ENCODE measurements at regions not wholly inside any gene's neighbourhood (a gene's known extent, or its start where the extent isn't known, plus 50 kb on each side); places are given as distances from the start of the nearest gene placed in this dataset.

DNA sequence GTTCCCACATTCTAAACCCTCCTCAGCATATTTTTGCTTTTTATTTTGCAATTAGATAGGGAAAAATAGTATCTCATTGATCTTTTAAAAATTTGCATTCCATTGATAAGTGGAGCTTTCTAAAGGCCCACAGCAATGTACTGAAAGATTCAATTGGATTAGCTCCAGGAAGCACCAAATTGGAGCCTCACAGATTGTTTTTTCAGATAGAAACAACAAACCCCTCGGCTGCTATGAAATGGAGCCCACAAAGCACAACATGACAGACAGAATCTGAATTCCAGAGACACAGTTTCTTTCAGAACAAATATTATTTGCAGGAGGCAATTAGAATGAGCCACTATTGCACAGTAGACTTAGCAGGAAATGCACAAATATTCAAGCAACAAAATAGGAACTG is 58.9 kb upstream of the KIF26B start:
- no peak for TF ChIP-seq EZH2phosphoT487 (IDR thresholded peaks at IDR 0.05; ENCODE audit: borderline replicate concordance)
- TF ChIP-seq, protein P1, sequence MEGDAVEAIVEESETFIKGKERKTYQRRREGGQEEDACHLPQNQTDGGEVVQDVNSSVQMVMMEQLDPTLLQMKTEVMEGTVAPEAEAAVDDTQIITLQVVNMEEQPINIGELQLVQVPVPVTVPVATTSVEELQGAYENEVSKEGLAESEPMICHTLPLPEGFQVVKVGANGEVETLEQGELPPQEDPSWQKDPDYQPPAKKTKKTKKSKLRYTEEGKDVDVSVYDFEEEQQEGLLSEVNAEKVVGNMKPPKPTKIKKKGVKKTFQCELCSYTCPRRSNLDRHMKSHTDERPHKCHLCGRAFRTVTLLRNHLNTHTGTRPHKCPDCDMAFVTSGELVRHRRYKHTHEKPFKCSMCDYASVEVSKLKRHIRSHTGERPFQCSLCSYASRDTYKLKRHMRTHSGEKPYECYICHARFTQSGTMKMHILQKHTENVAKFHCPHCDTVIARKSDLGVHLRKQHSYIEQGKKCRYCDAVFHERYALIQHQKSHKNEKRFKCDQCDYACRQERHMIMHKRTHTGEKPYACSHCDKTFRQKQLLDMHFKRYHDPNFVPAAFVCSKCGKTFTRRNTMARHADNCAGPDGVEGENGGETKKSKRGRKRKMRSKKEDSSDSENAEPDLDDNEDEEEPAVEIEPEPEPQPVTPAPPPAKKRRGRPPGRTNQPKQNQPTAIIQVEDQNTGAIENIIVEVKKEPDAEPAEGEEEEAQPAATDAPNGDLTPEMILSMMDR (conservative IDR thresholded peaks at IDR 0.05; ENCODE audit: low read length) = no peak

Data from Loucy (cell line).